ENCODE measurements at regions not wholly inside any gene's neighbourhood (a gene's known extent, or its start where the extent isn't known, plus 50 kb on each side); places are given as distances from the start of the nearest gene placed in this dataset.

DNA sequence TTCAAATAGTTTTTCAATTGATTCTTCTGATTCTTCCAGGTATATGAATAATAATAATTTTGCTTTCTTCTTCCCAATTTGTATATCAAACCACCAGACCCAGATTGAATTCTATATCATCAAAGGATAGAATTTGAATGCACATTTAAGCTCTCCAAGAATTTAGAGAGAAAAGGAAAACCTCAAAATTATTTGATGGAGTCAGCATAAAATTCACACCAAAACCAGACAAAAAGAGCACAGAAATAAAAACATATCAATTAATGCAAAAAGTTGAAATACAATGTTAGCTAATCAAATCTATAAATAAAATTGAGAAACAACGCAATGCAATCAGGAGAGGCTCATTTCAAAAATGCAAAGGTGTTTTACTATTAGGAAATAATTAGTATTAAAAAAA, 248.0 kb upstream of the HS6ST1 start:
- TF ChIP-seq, protein P1, sequence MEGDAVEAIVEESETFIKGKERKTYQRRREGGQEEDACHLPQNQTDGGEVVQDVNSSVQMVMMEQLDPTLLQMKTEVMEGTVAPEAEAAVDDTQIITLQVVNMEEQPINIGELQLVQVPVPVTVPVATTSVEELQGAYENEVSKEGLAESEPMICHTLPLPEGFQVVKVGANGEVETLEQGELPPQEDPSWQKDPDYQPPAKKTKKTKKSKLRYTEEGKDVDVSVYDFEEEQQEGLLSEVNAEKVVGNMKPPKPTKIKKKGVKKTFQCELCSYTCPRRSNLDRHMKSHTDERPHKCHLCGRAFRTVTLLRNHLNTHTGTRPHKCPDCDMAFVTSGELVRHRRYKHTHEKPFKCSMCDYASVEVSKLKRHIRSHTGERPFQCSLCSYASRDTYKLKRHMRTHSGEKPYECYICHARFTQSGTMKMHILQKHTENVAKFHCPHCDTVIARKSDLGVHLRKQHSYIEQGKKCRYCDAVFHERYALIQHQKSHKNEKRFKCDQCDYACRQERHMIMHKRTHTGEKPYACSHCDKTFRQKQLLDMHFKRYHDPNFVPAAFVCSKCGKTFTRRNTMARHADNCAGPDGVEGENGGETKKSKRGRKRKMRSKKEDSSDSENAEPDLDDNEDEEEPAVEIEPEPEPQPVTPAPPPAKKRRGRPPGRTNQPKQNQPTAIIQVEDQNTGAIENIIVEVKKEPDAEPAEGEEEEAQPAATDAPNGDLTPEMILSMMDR (IDR thresholded peaks at IDR 0.05; ENCODE audit: low read depth, low read length, poor library complexity, severe bottlenecking), result no peak
- TF ChIP-seq EZH2phosphoT487 (IDR thresholded peaks at IDR 0.05; ENCODE audit: borderline replicate concordance, low read length), result no peak

Data from DOHH2 (cell line).